Neural cell (in vitro differentiated cells): ENCODE measurements at regions not wholly inside any gene's neighbourhood (a gene's known extent, or its start where the extent isn't known, plus 50 kb on each side); places are given as distances from the start of the nearest gene placed in this dataset.

Source experiments
- EZH2 ChIP-seq: fragments of 200-600, 300-800 bp; shearing (Covaris generic), sonication (generic); IDR thresholded peaks from 2 replicates; pipeline ENCODE4 v1.6.1; 2014; ENCODE audit warnings: antibody characterized with exemption, low read length, borderline replicate concordance, mild to moderate bottlenecking; ENCODE audit not compliant: insufficient read depth, poor library complexity, severe bottlenecking
- POLR2AphosphoS5 ChIP-seq: IDR thresholded peaks from 2 replicates; pipeline ENCODE4 v1.6.1; 2012

GRCh38 chr13:31686670-31687425, 52.5 kb upstream of the RXFP2 start:
- TF ChIP-seq POLR2AphosphoS5 (no peak), EZH2 (no peak)
